DOHH2 (cell line): ENCODE measurements at regions not wholly inside any gene's neighbourhood (a gene's known extent, or its start where the extent isn't known, plus 50 kb on each side); places are given as distances from the start of the nearest gene placed in this dataset.

Experiments
- CTCF ChIP-seq: fragments of 200-600 bp; sonication (generic); IDR thresholded peaks from one replicate; pipeline ENCODE4 v1.5.1; 2014; ENCODE audit warnings: antibody characterized with exemption, mild to moderate bottlenecking, low read depth, low read length; ENCODE audit not compliant: poor library complexity, severe bottlenecking
- EZH2phosphoT487 ChIP-seq: fragments of 200-600 bp; sonication (generic); IDR thresholded peaks from 2 replicates; pipeline ENCODE4 v1.6.1; 2017; ENCODE audit warnings: borderline replicate concordance, mild to moderate bottlenecking, antibody characterized with exemption, low read length, moderate library complexity, mixed read lengths

GRCh38 chr18:75854174-75854573, 426.7 kb upstream of the SMIM21 start:
- TF ChIP-seq CTCF (peak; percentile 82), EZH2phosphoT487 (no peak)
